Smooth muscle cell (in vitro differentiated cells): ENCODE measurements at regions not wholly inside any gene's neighbourhood (a gene's known extent, or its start where the extent isn't known, plus 50 kb on each side); places are given as distances from the start of the nearest gene placed in this dataset.

Source experiments
- DNase-seq: peaks from one replicate; lab custom pipeline; 2025; ENCODE audit not compliant: unreplicated experiment; lab: John Stamatoyannopoulos, UW
- H2AFZ ChIP-seq: fragments of 200-600 bp; sonication (generic); 2 replicates; pipeline ENCODE4 v1.6.0; 2016; ENCODE audit warnings: antibody characterized with exemption, low read depth, mild to moderate bottlenecking
- H3F3A ChIP-seq: fragments of 200-600 bp; sonication (generic); 2 replicates; pipeline ENCODE4 v1.6.0; 2017; ENCODE audit warnings: antibody characterized with exemption, low read depth
- H3K27ac ChIP-seq: fragments of 200-600 bp; sonication (generic); 2 replicates; pipeline ENCODE4 v1.5.1; 2016; ENCODE audit warnings: low read depth, mild to moderate bottlenecking
- H3K27me3 ChIP-seq: fragments of 200-600 bp; sonication (generic); 2 replicates; pipeline ENCODE4 v1.6.1; 2016; ENCODE audit warnings: low read depth, mild to moderate bottlenecking
- H3K36me3 ChIP-seq: fragments of 200-600 bp; sonication (generic); 2 replicates; pipeline ENCODE4 v1.5.1; 2016; ENCODE audit warnings: low read depth
- H3K4me1 ChIP-seq: fragments of 200-600 bp; sonication (generic); 2 replicates; pipeline ENCODE4 v1.5.1; 2016; ENCODE audit warnings: low read depth
- H3K4me2 ChIP-seq: fragments of 200-600 bp; sonication (generic); 2 replicates; pipeline ENCODE4 v1.6.0; 2016; ENCODE audit warnings: mild to moderate bottlenecking
- H3K4me3 ChIP-seq: fragments of 200-600 bp; sonication (generic); 2 replicates; pipeline ENCODE4 v1.5.1; 2016; ENCODE audit warnings: mild to moderate bottlenecking
- H3K79me2 ChIP-seq: fragments of 200-600 bp; sonication (generic); 2 replicates; pipeline ENCODE4 v1.6.0; 2016; ENCODE audit warnings: low read depth, mild to moderate bottlenecking
- H3K9ac ChIP-seq: fragments of 200-600 bp; sonication (generic); 2 replicates; pipeline ENCODE4 v1.6.0; 2016; ENCODE audit warnings: low read depth
- H3K9me3 ChIP-seq: fragments of 200-600 bp; sonication (generic); replicated peaks from 2 replicates; pipeline ENCODE4 v1.5.1; 2016; ENCODE audit warnings: low read depth
- H4K20me1 ChIP-seq: fragments of 200-600 bp; sonication (generic); 2 replicates; pipeline ENCODE4 v1.6.0; 2016; ENCODE audit warnings: low read depth
- WGBS: methylation state at CpG from one replicate; pipeline ENCODE4 v1.1.7; 2016; ENCODE audit warnings: low lambda C conversion rate; 5-methylcytosine and 5-hydroxymethylcytosine counted together
- TF ChIP-seq, protein P1 (sequence below): fragments of 200-600 bp; sonication (generic); IDR thresholded peaks from 2 replicates; pipeline ENCODE4 v1.5.1; 2017; ENCODE audit warnings: borderline replicate concordance, mild to moderate bottlenecking, antibody characterized with exemption; ENCODE audit not compliant: insufficient read depth, poor library complexity, severe bottlenecking

DNA sequence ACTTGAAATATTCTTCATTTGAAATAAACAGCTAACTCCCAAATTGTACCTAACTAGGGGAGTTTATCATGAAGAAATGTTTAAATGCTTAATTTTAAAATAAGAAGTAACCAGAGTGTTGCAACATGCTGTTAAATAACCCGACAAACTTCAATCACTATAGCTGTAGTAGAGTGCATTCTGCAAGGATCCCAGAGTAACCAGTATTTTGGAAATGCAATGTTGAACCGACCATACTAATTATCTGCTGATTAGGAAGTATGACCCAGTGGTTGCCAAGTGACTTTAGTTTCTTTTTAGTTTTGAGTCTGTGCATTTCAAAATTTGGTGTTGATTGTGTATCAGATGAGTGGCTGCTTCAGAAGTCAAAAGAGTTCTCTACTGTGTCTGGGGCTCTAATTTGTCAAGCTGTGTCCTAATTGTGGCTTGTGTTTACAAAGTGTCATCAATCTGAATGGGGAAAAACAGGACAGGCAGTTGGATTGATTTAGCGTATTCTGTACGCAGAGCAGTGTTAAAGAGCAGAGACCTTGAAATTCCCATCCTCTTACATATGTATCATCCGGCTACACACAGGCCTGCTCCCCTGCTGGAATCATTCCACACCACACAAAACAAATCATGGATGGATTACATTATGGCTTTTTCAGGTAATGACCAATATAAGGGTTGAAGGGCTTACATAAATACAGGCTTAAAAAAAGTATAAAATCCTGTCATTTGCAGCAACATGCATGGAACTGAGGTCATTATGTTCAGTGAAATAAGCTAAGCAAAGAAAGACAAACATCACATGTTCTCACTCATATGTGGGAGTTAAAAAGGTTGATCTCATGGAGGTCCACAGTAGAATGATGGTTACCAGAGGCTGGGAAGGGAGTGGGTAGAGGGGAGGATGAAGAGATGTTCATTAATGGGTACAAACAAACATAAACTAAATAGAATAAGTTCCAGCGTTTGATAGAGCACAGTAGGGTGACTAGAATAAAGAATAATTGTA is 351.5 kb downstream of the KLF12 start:
- Histone ChIP-seq H3K4me2 (no peak overlapping the region), H3K9me3 (no peaks in the 10 kb centered on the region), H3K79me2 (no peaks in the 10 kb centered on the region), H4K20me1 (no peaks in the 10 kb centered on the region), H3K9ac (no peak overlapping the region), H3F3A (no peaks in the 10 kb centered on the region), H3K27me3 (no peaks in the 10 kb centered on the region), H2AFZ (no peak overlapping the region), H3K27ac (no peak overlapping the region), H3K36me3 (no peaks in the 10 kb centered on the region), H3K4me3 (no peak overlapping the region), H3K4me1 (no peaks in the 10 kb centered on the region)
- WGBS, result 82% methylated on average over 6 of the region's 6 CpGs
- TF ChIP-seq, protein P1, sequence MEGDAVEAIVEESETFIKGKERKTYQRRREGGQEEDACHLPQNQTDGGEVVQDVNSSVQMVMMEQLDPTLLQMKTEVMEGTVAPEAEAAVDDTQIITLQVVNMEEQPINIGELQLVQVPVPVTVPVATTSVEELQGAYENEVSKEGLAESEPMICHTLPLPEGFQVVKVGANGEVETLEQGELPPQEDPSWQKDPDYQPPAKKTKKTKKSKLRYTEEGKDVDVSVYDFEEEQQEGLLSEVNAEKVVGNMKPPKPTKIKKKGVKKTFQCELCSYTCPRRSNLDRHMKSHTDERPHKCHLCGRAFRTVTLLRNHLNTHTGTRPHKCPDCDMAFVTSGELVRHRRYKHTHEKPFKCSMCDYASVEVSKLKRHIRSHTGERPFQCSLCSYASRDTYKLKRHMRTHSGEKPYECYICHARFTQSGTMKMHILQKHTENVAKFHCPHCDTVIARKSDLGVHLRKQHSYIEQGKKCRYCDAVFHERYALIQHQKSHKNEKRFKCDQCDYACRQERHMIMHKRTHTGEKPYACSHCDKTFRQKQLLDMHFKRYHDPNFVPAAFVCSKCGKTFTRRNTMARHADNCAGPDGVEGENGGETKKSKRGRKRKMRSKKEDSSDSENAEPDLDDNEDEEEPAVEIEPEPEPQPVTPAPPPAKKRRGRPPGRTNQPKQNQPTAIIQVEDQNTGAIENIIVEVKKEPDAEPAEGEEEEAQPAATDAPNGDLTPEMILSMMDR, result no peak
- DNase-seq, result no peak

DNA sequence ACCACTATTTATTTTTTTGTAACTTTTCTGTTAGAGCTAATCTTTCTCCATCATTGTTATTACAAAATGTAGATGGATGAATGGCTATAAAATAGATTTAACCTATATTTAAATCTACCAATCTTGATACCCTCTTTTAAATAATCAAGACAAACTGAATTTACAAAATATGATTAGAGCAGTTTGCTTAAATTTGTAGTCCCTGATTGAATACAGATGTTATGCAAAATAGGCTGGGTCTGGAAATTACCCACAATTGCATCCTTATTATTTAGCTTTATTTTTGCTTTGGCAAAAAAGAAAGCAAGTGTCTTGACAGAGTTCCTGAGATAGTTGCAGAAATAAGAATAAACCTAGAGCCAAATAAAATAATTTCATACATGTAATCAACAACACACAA is 352.8 kb downstream of the KLF12 start:
- H3K4me1 ChIP-seq, result no peaks in the 10 kb centered on the region
- H3K36me3 ChIP-seq, result no peaks in the 10 kb centered on the region
- DNase-seq, result no peak
- no peaks in the 10 kb centered on the region for H4K20me1 ChIP-seq
- TF ChIP-seq, protein P1, result no peak
- H3K9ac ChIP-seq, result no peak overlapping the region
- no peak overlapping the region for H3K27ac ChIP-seq
- H3F3A ChIP-seq, result no peaks in the 10 kb centered on the region
- no peak overlapping the region for H3K4me2 ChIP-seq
- no peaks in the 10 kb centered on the region for H3K79me2 ChIP-seq
- no peaks in the 10 kb centered on the region for H3K27me3 ChIP-seq
- H2AFZ ChIP-seq, result no peak overlapping the region
- no peaks in the 10 kb centered on the region for H3K9me3 ChIP-seq
- no peak overlapping the region for H3K4me3 ChIP-seq

DNA sequence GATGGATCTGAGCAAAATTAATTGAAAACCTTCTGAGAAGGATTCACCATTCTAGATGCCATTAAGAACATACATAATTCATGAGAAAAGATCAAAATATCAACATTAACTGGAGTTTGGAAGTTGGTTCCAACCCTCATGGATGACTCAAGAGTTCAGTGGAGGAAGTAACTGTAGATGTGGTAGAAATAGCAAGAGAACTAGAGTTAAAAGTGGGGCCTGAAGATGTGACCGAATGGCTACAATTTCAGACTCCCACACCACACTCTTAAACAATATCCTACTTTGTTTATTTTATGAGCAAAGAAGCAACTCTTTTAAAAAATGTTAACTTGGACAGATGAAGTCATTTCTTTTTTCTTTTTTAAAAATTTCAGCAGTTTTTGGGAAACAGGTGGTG is 354.3 kb downstream of the KLF12 start:
- Histone ChIP-seq H3K9ac (no peak overlapping the region), H3K4me3 (no peak overlapping the region), H3K27me3 (no peaks in the 10 kb centered on the region), H3K4me2 (no peak overlapping the region), H3K4me1 (no peaks in the 10 kb centered on the region), H3K36me3 (no peaks in the 10 kb centered on the region), H4K20me1 (no peaks in the 10 kb centered on the region), H3F3A (no peaks in the 10 kb centered on the region), H3K27ac (no peak overlapping the region), H3K79me2 (no peaks in the 10 kb centered on the region), H3K9me3 (no peaks in the 10 kb centered on the region), H2AFZ (no peak overlapping the region)
- TF ChIP-seq, protein P1, result no peak
- WGBS, result 91% methylated on average over 1 of the region's 1 CpG
- DNase-seq, result no peak
